ENCODE measurements at regions not wholly inside any gene's neighbourhood (a gene's known extent, or its start where the extent isn't known, plus 50 kb on each side); places are given as distances from the start of the nearest gene placed in this dataset.
"Not testable (repeated sequence)": the region's sequence is repeated elsewhere in the genome, so short reads cannot be mapped to it uniquely, and the experiment has no call there.

DNA sequence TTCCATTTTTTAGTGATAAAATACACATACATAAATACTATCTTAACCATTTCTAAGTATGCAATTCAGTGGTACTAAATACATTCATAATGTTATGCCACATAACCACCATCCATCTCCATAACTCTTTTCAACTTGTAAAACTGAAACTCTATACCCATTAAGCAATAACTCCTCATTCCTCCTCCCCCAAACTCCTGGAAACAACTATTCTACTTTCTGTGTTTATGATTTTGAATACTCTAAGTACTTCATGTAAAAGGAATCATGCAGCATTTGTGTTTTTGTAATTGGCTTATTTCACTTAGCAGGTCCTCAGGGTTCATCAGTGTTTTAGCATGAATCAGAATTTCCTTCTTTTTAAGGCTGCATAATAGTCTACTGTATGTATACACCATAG, 131.8 kb downstream of the TES start:
- DNase-seq, result no peak

DNA sequence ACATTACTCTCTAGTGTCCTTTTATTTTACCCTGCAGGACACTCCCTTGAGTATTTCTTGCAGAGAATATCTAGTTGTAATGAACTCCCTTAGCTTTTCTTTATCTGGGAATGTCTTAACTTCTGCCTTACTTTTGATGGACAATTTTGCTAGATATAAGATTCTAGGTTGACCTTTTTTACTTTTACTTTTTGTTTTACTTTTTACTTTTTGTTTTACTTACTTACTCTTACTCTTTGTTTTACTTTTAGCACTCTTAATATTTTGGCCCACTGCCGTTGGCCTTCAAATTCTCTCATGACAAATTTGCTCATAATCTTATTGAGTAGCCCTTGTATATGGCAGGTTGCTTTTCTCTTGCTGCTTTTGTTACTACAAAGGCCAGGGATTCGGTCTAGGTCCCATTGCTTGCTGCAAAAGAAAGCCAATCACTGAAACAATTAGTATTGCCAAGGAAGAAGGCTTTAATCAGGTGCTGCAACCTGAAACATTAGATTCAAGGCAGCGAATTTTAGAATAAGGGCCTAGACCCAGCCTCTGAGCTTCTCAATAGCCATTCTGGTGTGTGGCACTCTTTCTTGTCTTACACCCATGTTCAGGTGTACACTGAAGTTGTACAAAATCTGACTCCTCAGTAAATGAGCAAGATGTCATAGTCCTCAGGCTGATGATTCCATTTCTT, 137.0 kb downstream of the TES start:
- DNase-seq, result no peak

DNA sequence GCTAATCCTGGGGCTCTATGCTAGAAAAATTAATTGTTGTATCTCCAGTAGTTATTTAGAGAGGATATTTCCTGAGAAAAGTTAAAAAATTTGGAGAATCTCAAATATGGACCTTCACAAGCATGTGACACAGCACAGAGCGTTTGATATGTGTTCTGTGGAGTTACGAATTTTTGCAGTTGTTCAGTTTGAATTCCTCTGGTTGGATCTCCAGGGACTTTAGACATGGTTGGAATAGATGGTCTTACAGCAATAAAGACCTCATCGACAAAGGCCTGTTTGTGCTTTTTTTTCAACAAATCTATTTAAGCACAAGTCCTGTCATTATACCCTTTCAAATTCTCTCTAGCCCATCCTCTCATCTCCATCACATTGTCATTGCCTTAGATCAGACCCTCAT, 138.0 kb downstream of the TES start:
- DNase-seq, result no peak

DNA sequence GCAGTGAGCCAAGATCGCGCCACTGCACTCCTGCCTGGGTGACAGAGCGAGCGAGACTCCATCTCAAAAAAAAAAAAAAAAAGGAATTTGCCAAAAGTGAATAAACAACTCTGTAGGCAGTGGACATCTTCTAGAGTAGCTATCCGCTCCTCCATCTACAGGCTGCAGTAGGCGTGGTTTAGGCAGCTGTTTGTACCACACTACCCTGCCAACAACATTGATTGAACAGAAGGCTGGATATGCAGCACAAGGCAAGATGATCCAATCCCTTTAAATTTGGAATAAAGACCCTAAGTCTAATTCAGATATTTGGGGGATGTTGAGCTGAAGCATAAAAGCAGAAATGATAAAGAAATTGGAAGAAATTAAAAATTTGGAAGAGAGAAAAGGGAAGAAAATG, 141.6 kb downstream of the TES start:
- DNase-seq, result no peak

DNA sequence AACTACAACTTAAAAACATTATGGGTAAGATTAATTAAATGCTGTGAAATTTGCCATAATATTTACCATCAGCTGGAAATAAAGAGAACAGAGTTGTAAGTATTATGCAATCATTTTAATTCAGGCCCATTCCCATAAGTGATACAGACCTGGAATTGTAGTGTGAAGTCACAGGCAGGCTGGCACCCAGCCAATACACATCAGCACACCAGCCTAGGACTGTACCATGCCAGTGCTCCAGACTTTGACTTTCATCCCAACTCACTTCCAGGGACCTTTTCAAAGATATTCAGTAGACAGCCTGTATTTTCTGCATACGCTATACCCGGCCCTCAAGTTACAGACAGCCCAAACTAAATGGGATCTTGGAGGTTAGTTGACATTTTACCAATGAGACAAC, 143.3 kb downstream of the TES start:
- DNase-seq, result no peak

DNA sequence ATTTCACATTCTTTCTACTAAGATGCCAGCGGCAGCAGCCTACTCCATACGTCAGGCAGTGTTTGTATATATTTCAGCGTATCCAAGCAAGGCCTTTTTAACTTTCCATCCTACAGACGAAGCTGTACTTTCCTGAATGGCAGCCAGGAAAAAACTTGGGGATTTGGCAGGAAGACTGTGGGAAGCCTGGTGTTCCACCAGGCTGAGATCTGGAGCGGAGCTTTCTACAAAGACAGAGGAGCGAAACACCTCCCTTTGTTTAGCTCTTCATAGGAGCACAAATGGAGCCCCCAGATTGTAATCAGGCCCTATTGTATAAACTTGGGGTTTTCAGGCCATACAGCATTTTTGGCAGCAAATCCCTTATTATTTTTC, 143.8 kb downstream of the TES start:
- no peak for DNase-seq

DNA sequence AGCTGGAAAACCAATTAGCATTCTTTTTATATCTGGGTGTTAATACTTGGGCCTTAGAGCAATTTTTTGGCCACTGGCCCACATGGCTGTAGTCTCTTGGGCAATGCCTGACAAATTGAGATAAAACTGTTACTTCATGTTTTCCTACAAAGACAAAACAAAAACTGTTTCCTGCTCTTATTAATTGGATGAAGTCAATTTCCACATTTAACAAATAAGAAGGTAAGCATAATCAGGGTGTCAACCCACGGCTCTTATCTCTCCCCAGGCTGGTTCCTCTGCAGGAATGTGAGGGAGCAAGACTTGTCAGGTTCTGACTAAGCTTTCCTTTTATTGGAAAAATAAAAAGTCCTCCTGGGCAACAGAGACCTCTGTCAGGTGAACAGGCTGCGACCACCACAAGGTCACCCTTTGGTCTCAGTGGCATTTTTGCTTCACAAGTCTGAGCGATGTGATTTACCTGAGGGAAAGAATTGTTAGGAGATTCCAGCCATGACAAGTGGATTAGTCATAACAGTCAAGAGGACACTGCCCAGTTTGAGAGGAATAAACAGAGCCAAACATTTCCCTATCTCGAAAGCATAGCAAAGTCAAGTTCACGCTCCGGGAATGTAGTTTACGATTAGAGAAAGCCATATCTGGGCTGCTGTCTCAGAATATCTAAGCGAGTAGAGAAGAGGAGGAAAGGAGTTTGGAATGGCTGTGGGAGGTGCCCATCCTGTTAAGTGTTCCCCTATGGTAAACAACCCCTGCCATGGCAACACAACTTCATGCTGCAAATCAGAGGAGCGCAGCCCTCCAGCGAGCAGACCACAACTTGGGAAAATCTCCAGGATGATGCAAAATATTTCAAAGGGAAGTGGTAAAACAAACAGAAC, 144.4 kb downstream of the TES start:
- DNase-seq, result peak; percentile 76

DNA sequence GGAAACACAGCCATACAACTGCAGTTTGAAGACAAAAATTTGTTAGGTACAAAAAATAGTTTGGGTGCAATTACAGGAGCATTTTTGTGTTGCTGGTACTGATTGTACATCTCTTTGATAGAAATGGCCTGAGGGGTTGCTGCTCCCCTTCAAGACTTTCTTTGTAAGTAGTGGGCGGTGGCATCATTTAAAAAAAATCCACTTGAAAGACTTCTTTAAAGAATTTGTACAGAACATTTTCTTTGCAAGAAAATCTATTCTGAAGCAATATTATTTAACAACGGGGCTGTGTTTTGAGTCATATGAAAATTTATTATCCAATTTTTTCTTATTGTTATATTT, 144.1 kb upstream of the CAV2 start:
- no peak for DNase-seq

DNA sequence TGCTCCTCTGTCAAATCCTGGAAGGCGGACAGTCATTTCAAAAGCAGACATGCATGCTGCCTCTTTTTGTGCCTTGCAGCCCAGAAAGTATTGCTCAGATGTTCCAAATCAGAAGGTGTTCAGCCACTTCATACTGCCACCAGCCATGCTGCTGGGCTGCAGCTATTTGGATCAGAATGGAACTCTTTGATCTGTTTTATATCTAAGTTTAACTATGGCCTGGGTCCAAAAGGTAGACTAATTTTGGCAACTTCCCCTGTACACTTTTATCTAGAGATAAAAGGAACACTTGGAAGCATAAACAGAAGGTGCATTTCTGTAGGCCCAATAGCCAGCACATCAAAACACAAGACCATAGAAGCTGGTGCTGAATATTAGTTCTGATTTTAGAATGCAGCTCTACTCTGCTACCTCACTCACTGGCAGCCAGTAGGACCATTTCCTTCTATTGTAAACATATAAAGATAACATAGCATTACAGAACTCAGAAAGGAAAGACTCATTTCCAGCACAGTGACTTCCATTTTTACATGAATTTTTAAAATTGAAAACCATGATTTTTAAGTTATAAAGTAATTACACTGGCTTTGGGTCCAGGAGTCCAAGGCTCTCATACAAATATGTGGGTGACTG, 143.1 kb upstream of the CAV2 start:
- no peak for DNase-seq

DNA sequence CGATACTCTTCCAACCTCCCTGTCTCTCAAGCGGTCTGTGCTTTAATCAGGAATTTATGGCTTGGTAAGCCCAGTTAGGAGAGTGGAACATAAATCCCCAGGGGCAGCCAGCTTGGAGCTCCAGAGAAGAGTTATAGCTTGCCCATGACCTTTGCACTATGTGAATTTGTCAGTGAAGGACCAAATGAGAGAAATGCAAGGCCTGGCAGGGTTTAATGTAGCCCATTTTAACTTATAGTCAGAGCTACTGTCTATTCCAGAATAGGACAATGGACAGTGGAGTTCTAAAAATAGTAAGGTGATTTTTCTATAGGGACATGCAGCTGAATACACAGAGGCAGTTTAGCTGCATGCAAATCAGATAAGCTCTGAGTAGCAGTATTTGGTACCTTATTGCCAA, 142.6 kb upstream of the CAV2 start:
- no peak for DNase-seq

DNA sequence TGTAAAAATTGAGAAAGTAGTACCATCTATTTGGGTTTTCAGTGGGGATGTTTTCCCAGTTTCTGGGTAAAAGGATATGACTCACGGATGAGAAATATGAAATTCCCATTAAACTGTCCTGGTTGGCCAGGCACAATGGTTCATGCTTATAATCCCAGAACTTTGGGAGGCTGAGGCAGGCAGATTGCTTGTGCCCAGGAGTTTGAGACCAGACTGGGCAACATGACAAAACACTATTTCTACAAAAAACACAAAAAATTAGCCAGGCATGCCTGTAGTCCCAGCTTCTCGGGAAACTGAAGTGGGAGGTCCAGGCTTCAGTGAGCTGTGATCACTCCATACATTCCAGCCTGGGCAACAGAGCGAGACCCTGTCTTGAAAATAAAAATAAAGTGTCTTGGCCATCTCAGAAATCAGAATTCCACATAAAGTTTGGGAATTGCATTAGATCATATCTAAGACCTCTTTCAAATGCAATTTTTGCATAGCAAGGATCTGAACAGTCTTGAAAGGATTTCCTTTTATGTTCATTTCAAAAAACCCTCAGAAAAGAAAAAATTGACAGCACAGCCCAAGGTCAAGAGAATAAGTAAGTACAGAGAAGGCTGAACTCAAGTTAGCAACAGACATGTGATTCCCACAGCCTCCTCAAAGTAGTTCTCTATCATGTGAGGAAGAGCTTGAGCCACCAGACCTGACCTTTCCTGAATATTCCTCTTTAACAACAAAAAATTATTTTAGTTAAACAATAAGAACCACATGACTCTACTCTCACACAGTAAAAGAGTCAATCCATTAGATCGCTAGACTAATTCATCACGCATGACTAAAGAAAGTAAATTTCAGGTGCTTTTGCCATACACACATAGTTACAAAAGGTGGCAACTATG, 141.5 kb upstream of the CAV2 start:
- no peak for DNase-seq

DNA sequence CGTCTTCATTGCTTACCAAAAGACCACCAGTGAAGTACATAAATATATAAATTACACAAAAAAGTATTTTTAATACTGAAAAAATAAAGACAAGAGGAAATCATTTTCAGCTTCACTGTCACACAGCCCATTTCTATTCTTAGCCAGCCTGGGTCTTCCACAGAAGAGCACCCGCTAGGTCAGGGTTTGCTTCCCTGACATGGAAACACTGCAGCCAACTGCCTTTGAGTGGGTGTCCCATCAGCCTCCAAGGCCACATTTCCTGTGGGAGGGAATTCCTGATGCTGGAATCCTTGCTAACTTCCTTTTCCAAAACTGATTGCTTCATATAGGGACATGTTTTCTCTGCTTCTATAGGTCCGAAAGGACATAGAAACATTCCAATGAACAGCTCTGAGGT, 137.8 kb upstream of the CAV2 start:
- no peak for DNase-seq

DNA sequence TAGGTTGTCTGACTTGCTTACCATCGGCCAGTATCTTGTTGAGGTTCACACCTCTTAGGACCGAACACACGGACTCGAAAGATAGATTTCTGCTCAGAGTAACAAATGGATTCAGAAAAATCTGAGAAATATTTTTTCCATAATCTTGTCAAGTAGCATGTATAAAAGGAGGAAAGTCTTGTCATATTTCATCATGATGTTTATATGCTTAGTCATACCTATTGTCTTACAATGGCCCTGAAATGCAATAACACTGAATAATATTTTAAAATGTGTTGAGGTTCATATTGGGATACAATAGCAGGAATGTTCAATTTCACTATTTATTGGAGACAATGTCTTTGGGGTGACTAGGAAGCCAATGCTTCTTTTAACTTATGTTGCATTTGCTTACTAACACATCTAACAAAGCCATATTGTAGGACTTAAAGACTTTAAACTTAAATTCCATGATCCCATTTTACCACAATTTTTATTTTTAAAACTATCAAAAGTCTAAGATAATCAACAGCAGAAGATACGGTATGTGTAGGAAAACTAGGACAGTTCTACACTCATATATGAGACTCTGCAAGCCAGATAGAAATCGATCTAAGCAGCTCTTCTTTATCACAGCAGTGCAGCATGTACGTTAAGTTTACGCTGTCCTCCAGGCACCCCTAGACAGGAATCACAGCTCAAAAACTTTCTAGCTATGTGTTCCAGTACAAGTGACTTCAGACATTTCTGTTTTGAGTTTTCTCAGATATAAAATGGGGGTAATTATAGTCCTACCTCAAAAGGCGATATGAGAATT, 135.7 kb upstream of the CAV2 start:
- DNase-seq, result no peak

DNA sequence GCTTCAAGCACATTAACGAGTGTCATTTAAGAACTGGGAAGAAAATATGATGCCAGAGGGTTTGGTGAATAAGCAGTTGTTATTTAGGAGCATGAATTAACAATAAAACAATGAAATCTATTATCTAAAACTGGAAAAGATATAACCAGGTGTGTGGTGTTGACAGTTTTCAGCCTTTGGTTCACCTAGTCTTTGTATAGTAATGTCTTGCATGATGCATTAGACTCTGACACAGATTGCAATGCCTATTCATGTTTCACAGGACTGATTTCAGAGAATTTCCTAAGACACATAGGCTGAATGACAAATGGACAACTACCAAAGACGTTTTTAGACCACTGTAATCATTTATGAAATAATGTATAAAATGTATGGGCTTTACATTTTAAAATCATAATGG, 135.1 kb upstream of the CAV2 start:
- DNase-seq, result no peak

DNA sequence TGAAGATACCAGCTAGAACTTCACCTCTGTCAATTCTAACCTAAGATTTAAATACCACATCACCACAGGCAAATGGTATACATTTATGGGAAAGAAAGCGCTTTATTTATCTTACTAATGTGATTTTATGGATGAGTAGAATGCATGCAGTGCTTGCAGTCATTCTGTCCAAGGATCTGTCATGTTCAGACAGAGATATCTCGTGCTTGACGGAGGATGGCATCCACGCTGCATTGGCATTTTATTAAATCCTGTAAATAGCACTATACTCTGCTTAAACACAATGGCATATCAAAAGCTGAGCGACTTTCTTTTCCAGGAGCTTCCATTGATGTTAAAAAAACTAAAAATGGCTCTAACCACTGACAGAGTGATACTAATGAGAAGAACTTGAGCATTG, 133.7 kb upstream of the CAV2 start:
- DNase-seq, result no peak

DNA sequence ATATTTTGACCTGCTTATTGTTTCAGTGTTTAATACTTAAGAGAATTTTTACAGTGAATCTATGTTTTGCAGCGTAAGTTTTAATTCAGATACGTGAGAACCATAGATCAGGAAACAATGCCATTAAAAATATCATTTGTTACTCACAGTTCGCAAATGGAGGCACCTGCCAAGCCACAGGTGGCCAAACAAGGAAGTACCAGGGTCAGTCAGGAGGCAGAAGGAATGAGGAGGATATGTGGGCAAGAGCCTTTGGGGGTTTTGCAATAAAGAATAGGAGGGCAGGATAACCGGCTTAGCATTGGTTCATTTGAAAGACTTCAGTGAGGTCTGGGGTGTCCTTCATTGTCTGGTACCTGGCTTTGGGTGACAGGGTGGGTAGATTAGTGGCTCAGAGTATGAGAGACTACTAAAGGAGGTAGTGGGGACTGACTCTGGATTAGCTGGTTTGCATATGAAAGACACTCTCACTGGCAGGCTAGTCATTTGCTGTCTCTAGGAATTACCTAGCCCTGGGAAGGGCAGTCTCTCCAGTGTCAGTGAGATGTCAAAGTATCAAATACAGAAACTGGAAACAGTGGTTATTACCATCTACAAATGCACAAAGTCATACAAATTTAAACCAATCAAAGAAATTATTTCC, 132.2 kb upstream of the CAV2 start:
- DNase-seq, result no peak

DNA sequence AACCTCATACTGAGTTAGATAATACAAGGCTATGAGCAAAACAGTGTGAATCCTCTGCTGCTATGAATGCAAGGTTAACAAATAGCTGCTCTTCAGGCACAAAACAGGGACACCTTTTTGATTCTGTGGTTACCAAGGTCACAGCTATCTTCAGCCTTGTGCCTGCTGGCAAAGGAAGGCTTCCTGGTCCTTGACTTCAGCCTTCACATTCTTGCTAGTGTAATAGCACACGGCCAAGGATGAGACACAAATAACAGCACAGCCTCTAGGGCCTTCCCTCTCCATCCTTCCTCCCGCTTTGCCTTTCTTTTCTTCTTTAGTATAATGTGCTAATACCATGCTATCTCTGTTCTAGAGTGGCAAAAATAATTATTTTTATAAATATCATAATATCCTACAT, 130.6 kb upstream of the CAV2 start:
- DNase-seq, result no peak

DNA sequence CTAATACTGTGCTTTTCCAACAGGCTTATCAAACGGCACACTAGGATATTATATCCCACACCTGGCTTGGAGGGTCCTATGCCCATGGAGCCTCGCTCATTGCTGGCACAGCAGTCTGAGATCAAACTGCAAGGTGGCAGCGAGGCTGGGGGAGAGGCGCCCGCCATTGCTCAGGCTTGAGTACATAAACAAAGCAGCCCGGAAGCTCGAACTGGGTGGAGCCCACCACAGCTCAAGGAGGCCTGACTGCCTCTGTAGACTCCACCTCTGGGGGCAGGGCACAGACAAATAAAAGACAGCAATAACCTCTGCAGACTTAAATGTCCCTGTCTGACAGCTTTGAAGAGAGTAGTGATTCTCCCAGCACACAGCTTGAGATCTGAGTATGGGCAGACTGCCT, 128.0 kb upstream of the CAV2 start:
- DNase-seq, result not testable (repeated sequence)

DNA sequence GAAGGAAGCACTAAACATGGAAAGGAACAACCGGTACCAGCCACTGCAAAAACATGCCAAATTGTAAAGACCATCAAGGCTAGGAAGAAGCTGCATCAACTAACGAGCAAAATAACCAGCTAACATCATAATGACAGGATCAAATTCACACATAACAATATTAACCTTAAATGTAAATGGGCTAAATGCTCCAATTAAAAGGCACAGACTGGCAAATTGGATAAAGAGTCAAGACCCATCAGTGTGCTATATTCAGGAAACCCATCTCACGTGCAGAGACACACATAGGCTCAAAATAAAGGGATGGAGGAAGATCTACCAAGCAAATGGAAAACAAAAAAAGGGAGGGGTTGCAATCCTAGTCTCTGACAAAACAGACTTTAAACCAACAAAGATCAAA, 126.3 kb upstream of the CAV2 start:
- DNase-seq, result not testable (repeated sequence)

DNA sequence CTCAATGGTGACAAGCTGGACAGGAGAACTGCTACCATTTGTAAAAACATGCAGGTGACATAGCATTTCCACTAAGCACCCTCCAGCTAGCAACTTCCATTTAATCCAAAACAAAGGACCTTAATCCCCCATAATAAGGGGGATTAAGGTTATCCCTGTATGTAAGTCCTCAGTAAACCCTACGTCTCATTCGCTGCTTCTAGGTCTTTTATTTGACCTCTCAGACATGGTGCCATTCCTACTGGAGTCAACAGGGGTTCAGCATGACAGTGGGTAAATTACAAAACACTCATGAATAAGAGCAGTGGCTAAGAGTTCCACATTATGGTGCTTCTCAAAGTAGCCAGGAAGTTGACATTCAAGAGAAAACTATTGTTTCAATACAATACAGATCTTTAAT, 121.8 kb upstream of the CAV2 start:
- DNase-seq, result no peak

DNA sequence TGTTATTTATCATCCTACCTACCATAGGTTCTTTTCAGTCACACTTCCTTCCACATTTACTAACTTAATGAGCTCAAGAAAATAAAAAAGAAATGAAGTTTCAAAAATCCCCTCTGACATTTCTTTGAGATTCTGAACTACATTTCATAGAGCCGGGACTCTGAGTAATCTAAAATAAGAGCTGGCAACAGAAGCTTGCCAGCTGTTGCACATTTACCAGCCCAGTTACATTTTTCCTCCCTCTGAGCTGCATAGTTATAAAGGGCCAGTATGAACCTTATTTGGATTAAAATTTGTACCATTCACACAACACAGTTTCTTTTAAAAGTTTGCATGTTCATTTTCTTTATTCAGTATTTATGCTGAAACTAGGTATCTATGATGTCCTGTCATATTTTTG, 119.5 kb upstream of the CAV2 start:
- DNase-seq, result no peak

DNA sequence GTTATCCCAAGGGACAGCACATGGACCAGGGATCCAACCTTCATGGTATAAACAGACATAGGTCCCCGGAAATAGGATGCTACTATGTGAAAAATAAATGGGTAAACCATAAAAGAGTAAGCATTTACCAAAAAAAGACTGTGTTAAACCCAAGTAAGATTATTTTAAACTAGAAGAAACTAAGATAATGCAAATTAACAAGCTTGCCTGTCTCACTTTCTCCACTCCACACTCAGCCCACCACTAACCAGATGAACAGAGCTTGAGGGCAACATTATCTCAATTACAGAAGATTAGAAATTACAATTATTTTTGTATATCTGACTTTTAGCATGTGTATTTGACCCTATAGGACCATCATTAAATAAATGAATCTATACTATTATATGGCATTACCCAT, 117.2 kb upstream of the CAV2 start:
- DNase-seq, result no peak

Data from hematopoietic multipotent progenitor cell treated with erythropoietin and hydrocortisone succinate and interleukin-3 and kit ligand, for 4 days (in vitro differentiated cells).